WTC11 (cell line): ENCODE measurements at regions not wholly inside any gene's neighbourhood (a gene's known extent, or its start where the extent isn't known, plus 50 kb on each side); places are given as distances from the start of the nearest gene placed in this dataset.

Source experiments
- ATF3 ChIP-seq: sonication (generic); formaldehyde crosslinking; conservative IDR thresholded peaks from 2 replicates; pipeline ENCODE4 v1.8.1; 2022; ENCODE audit warnings: mild to moderate bottlenecking, missing genetic modification reagents
- ATF6 ChIP-seq: sonication (generic); formaldehyde crosslinking; IDR thresholded peaks from 2 replicates; pipeline ENCODE4 v1.8.1; 2023; ENCODE audit warnings: mild to moderate bottlenecking, missing genetic modification reagents
- CREB1 ChIP-seq: sonication (generic); formaldehyde crosslinking; IDR thresholded peaks from 2 replicates; pipeline ENCODE4 v1.8.0; 2023; ENCODE audit warnings: mild to moderate bottlenecking, missing genetic modification reagents
- CTCF ChIP-seq: fragments of 200-600 bp; IDR thresholded peaks from 2 replicates; pipeline ENCODE4 v1.8.0; 2022; ENCODE audit warnings: antibody characterized with exemption
- ETV6 ChIP-seq: sonication (generic); formaldehyde crosslinking; IDR thresholded peaks from 2 replicates; pipeline ENCODE4 v1.8.1; 2022; ENCODE audit warnings: mild to moderate bottlenecking, missing genetic modification reagents
- JUN ChIP-seq: sonication (generic); formaldehyde crosslinking; IDR thresholded peaks from 2 replicates; pipeline ENCODE4 v1.8.0; 2023; ENCODE audit warnings: mild to moderate bottlenecking, missing genetic modification reagents
- MXD4 ChIP-seq: fragments of 250-450 bp; sonication (Bioruptor Pico); IDR thresholded peaks from 2 replicates; pipeline ENCODE4 v1.8.0; 2021; ENCODE audit warnings: mild to moderate bottlenecking, moderate library complexity, borderline replicate concordance
- NR1H2 ChIP-seq: sonication (generic); formaldehyde crosslinking; IDR thresholded peaks from 2 replicates; pipeline ENCODE4 v1.9.0; 2021; ENCODE audit warnings: mild to moderate bottlenecking, moderate library complexity, missing genetic modification reagents
- NR3C1 ChIP-seq: sonication (generic); formaldehyde crosslinking; conservative IDR thresholded peaks from 2 replicates; pipeline ENCODE4 v1.8.1; 2023; ENCODE audit warnings: low read depth, mild to moderate bottlenecking, missing genetic modification reagents
- USF1 ChIP-seq: sonication (generic); formaldehyde crosslinking; IDR thresholded peaks from 2 replicates; pipeline ENCODE4 v1.8.0; 2022; ENCODE audit warnings: mild to moderate bottlenecking, missing genetic modification reagents
- ZBTB43 ChIP-seq: sonication (generic); formaldehyde crosslinking; IDR thresholded peaks from 2 replicates; pipeline ENCODE4 v1.8.1; 2023; ENCODE audit warnings: mild to moderate bottlenecking, missing genetic modification reagents

- TF ChIP-seq ZBTB43 (CRISPR knock-in tag), result no peak
- no peak for TF ChIP-seq CTCF
- no peak for TF ChIP-seq NR3C1
- TF ChIP-seq MXD4 (CRISPR knock-in tag), result no peak
- no peak for TF ChIP-seq ATF6 (CRISPR knock-in tag)
- TF ChIP-seq USF1 (CRISPR knock-in tag), result no peak
- TF ChIP-seq ETV6, result no peak
- no peak for TF ChIP-seq NR1H2 (CRISPR knock-in tag)
- TF ChIP-seq JUN (CRISPR knock-in tag), result no peak
- TF ChIP-seq ATF3, result no peak
- no peak for TF ChIP-seq CREB1 (CRISPR knock-in tag)
Measured at GRCh38 chr18:25469489-25469888, 117.5 kb upstream of the ZNF521 start.
